ENCODE measurements at regions not wholly inside any gene's neighbourhood (a gene's known extent, or its start where the extent isn't known, plus 50 kb on each side); places are given as distances from the start of the nearest gene placed in this dataset.

DNA sequence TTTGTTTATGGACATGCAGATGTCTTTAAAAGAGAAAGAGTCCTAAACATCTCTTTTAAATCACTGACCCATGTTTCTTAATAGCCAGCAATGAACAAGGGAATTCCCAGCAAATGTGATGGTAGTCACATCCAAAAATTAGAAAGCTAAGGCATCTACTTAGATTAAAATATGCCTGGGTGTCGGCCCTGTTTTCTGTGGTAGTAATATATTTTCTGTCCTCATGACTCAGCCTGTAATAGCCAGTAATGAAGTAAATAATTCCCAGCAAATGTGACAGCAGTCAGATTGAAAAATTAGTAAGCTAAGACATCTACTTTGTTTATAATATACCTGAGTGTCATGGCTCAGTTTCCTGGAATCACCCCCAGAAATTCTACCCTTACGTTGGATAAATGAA lies 60.6 kb upstream of the MYRIP start:
- DNase-seq (ENCODE audit: low read depth, low spot score) = no peak

DNA sequence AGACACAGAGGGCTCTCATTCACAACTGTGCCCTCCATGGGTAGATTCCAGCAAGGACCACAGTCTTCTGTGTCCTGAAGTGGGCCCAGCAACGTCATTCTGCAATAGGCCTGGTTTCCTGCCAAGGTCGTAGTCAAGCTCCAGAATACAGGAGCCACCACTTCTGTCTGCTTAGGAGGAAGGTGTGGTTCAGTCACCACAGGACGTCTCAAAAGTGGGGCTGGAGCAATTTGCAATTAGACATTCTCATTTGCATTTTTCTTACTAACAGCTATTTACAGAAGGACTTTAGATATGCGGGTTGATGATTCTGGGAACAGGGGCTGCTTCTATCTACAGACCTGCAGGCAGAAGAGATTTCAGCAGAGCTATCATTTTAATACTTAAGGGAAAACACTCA lies 58.7 kb upstream of the MYRIP start:
- no peak for DNase-seq (ENCODE audit: low read depth, low spot score)

DNA sequence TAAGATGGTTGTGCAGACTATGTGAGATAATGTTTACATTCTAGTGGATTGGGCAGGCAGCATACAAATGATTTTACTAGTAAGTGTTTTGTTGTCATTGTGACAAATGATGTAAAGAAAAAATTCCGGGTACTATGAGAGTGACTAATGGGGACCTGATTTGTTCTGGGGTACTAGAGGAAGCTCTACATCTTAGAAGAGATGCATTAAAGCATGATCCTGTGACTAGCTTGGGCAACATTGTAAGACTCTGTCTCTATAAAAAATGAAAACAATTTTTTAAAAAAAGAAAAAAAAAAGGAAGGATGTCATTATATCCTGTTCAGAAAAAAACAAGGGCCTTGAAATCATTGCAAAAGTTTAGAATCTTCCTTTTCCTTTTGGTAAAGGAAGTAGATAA lies 58.1 kb upstream of the MYRIP start:
- no peak for DNase-seq (ENCODE audit: low read depth, low spot score)

DNA sequence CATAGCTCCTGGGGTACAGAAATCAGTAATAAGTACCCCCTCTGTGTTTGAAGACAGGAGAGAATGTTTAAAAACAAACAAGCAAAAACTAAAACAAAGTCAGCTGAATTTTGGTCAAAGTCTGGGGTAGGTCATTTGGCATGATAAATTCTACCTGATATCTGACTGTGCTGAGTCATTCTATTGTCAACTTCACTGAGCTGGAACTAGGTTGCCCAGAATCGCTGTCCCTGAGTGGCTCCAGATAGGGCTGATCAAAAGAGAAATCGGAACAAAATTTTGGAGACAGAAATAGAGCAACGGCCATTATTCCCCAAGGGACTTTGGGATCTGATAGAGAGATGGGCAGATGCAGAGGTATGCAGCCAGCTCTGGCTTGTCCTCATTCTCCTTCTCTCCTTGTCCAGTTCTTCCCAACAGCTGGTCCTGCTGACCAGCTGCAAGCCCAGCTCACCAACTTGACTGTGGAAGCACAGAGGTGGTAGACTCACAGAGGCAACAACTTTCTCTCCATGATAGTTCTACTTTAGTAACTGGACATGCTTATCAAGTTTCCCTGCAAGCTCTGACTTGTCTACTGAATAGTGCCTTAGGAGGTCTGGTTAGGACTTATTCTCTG lies 57.3 kb upstream of the MYRIP start:
- DNase-seq (ENCODE audit: low read depth, low spot score) = no peak

DNA sequence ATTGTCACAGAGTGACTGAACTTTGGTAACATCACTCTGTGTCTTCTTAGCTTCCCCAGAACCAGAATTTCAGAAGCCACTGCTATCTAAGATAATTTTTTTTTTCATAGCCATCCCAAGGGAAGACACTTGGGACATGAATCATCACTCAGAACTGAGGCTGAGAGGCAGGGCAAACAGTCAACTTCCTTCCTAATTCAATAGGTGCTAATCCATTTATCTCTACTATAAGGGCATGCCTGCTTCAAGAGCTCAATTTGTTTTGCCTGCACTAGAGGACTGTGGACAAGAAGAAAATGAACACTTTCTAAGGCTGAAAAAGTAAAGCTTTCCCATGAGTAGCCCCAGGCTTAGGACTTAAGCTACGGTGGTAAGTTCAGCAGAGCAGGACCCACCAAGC lies 56.7 kb upstream of the MYRIP start:
- no peak for DNase-seq (ENCODE audit: low read depth, low spot score)

DNA sequence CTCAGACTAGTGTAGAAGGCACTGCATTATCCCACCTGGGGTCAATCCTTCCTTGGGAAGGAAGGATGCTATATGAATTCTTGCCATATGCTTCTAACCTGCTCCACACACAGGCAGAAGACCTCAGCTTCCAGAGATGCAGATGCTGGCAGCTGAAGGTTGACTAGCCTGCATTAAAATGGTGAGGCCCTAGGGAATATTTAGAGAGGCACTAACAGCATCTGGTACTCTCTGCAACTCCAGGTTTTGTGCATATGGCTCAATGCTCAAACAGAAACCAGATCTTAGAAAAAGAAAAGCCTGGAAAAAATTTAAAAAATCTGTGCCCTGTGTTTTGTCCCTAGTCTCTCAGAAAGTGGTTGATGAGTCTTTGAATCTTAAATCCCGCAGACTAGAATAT lies 56.0 kb upstream of the MYRIP start:
- no peak for DNase-seq (ENCODE audit: low read depth, low spot score)

DNA sequence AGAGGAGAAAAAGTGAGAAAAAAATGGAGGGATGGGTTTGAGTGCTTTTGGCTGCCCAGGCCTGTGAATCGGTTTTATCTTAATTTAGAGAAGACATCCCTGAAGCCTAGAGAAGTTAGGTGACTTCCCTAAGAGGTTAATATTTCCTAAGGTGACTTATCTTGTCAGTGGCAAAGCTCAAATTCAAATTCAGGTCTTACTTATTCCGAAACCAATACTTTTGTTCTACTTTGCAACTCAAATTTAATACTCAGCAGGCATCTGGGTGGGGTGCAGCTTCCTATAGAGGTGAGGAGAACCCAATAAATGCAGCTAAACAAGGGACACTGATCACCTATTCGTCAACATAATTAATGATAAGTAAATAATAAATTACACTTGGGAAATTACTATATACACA lies 54.9 kb upstream of the MYRIP start:
- DNase-seq (ENCODE audit: low read depth, low spot score) = no peak

DNA sequence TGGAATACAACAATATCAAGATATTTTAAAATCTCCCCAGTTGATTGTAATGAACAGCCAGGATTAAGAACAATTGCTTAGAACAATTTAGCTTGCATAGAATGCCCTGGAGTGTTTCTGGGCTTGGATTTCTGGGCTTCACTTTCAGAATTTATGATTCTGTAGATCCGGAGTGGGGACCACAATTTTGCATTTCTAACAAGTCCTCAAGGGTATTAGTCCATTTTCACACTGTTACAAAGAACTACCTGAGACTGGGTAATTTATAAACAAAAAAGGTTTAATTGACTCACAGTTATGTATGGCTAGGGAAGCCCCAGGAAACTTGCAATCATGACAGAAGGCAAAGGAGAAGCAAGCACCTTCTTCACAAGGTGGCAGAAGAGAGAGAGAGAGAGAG lies 54.3 kb upstream of the MYRIP start:
- DNase-seq (ENCODE audit: low read depth, low spot score) = no peak

DNA sequence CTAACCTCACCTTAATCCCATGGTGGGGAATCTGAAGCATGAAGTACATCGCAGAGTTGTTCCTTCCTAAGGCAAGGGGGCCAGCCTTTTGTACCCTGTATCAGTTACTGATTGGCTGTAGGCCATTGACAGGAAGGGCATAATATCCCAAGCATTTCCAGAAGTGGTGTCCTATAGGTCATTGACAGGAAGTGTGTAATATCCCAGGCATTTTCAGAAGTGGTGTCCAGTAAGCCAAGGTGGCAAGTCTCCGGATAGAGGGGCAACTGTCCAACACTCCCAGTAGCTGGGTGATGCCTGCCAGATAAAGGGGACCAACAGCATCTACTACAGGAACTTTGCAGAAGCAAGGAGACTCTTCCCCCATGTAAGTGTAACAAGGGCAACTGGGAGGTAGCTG lies 52.1 kb upstream of the MYRIP start:
- no peak for DNase-seq (ENCODE audit: low read depth, low spot score)

All from iPS DF 19.7 (cell line).